ENCODE measurements at regions not wholly inside any gene's neighbourhood (a gene's known extent, or its start where the extent isn't known, plus 50 kb on each side); places are given as distances from the start of the nearest gene placed in this dataset.

GRCh38 chr4:115292320-115293092 is 179.1 kb upstream of the NDST4 start:
- no peak for TF ChIP-seq EZH2 (IDR thresholded peaks at IDR 0.05; ENCODE audit: insufficient read depth, poor library complexity, severe bottlenecking)
- TF ChIP-seq EZH2phosphoT487 (IDR thresholded peaks at IDR 0.05; ENCODE audit: insufficient read depth, low read depth) = no peak

All from GM23248 (cell line).